Daoy (cell line): ENCODE measurements at regions not wholly inside any gene's neighbourhood (a gene's known extent, or its start where the extent isn't known, plus 50 kb on each side); places are given as distances from the start of the nearest gene placed in this dataset.
"Not testable (repeated sequence)": the region's sequence is repeated elsewhere in the genome, so short reads cannot be mapped to it uniquely, and the experiment has no call there.

Experiments used
- DNase-seq: peaks from one replicate; pipeline ENCODE4 v3.0.0-alpha.2; 2015; ENCODE audit warnings: low read depth

DNA sequence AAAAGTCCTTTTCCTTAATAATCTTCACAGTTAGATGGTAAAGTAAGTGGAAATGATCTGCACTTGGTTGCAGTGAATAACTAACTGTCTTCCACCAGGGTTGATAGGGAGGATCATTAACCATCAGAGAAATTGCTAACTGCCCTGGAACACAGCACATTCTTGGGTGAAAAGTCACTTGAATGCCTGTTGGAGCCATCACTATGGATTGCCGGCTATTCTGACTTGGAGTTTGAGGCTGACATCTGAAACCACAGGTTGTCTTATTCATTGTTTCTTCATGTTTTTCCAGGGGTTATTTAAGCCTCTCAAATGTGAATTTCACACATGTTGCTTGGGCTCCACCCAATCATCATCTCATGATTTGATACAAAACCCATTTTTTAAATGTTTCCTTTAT lies 901.4 kb downstream of the MCTP2 start:
- DNase-seq, result peak; percentile 65

DNA sequence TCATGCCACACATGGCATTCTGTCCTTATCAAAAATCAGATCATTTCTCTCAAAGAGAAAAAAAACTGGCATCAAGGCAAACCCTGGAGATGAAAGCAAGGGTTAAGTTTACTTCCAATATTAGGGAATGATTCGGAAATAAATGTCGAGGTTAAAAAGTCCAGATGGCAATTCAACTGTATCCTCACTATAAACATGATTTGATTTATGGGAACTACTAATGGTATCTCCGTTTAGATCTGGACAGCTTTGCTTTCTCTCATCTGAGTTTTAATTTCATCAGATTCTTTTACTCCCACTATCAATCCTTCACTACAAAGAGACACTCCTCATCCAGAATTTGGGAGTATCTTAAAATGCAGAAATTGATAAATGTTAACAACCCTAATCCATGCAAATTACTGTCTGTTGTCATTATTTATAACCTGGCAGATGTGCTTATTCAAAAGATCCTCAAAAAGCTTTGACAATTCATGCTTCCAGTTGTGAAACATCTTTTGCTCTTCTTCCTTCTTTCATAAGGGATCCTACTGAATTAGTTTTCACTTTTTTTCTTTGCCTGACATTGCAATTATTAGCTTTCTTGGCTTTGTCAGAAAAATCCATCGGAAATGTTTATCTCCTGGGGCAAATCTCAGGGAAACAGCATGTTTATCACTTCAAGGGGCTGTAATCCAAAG lies 903.2 kb downstream of the MCTP2 start:
- DNase-seq, result no peak

DNA sequence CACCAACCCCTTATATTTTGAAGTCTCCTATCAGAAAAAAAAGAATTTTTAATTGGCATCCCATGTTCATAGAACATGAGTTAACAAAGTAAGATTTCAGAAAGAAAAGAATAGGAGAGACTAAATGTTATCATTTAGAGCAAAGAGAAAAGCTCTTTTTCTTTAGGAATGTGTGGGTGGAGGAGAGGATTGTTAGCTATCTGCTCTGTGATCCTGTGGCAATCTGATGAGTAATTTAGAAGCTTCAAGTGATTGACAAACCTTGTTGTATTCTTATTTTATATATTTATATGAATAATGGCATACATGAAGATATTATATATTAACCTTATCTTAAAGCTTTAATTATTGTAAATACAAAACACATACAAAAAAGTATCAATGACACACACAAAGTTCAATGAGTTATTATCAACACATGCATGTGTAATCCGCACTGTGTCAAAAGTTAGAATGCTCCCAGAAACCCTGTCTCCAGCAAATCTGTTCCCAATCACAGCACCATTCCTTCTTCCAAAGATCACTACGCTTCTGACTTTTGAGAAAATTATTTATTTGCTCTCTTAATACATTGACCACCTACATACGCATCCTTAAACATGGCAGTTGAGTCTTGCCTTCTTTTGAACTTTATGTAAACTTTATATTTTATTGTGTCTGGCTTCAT lies 907.4 kb downstream of the MCTP2 start:
- no peak for DNase-seq

DNA sequence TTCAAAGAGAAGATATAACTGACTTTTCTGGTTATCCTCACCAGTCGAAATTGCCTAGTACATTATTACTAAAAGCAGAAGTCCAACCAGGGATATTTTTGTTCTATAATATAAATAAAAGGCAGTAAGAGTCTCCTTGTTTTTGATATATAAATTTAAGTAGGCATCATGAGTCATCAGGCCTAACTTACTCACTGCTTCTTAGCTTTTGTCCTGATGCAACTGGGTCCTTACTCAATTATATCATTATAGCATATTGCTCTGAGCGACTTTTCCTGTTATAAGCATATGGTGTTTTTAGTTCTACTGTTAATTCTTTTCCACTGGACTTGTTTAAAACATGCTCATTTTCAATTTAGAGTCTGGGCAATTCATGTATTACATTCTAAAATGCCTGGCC lies 910.1 kb downstream of the MCTP2 start:
- DNase-seq, result no peak

- DNase-seq, result no peak
Measured at GRCh38 chr15:95142531-95142930, 911.2 kb downstream of the MCTP2 start.

DNA sequence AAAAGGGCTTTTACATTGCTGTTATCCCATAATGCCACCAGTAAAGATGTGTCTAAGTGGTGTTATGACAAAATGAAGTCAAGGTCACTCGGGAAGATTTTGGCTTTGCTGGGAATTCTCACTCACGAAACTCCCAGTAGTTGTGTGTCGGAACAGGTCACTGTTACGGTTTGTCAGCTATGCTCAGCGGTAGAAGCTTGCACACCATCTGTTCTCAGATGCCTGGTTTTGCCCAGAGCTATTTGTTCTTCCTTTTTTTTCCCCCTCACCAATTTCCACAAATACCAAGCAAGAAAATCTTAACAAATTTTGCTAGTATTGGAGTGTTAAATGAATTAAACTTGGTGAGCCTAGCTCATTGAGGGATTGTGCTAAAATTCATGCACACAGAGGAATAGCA lies 915.1 kb downstream of the MCTP2 start:
- DNase-seq, result no peak

GRCh38 chr15:95148183-95148582 lies 916.8 kb downstream of the MCTP2 start:
- DNase-seq, result no peak

DNA sequence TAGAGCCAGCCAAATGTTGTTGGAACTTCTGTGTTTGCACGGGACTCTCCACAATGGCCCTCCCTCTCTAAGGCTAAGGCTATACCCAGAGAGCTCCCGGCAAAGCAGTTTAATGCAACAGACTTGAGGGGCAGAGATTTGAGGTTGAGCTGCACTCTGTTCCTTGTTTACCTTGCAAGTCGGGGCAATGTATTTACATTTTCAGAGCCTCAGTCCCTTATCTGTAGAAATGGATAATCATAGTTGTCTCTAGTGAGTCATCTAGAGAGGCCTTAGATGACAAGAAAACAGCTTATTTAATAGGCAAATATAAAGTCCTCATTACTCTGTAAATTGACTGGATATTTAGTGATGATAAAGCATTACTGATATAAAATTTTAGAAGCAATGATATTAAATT lies 917.7 kb downstream of the MCTP2 start:
- DNase-seq, result no peak

DNA sequence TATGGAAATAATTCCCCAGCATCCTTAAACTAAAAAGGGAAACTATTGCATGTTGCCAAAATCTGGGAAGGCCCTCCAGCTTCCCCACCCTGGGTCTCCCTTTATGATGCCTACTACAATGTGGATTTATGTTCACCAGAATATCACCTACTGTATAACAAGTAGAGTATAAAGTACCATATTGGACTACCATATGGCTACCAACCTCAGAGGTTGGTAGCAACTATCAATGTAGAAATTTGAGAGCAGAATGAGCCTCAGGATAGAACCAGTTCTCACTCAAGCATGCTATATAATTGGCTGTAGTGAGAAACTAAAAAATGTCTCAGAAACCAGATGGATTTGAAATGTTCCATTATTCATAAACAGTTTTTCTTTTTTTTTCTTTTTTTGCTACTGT lies 918.4 kb downstream of the MCTP2 start:
- DNase-seq, result no peak

DNA sequence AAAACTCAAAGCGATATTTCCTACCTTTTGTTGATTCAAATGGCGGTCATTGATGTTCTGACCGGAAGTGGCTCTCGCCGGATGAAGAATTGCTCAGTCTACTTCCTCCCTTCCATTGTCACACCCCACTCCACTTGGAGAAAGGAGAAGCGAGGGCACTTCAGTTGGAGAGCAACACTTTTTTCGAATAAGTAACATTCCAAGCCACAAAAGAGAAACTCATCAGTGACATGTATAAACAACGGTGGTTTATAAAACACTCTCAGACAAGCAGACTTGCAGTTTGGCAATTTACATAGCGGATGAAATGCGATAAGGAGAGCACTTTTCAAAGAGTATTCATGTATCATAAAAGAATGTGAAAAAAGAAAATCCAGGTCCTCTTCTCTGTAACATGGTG lies 919.1 kb downstream of the MCTP2 start:
- no peak for DNase-seq

DNA sequence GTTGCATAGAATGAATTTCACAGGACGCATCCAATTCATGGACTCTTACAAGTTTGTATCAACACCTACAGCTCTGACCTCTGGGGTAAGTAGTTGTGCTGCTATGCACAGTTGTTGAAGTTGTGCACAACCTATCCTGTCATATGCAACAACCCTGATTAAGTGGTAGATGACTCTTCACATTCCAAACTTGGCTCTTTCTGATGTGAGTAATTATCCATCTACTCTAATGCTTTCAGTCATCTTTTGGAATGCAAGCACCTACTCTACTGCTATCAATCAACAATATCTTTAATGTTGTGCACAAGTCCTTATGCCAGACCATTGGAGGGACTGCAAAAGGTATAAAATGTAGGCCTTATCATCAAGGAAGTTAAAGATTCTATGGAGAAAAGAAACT lies 921.4 kb downstream of the MCTP2 start:
- DNase-seq, result no peak

- DNase-seq, result not testable (repeated sequence)
Measured at GRCh38 chr15:95153201-95153600, 921.8 kb downstream of the MCTP2 start.

- no peak for DNase-seq
Measured at GRCh38 chr15:95160316-95160715, 929.0 kb downstream of the MCTP2 start.

DNA sequence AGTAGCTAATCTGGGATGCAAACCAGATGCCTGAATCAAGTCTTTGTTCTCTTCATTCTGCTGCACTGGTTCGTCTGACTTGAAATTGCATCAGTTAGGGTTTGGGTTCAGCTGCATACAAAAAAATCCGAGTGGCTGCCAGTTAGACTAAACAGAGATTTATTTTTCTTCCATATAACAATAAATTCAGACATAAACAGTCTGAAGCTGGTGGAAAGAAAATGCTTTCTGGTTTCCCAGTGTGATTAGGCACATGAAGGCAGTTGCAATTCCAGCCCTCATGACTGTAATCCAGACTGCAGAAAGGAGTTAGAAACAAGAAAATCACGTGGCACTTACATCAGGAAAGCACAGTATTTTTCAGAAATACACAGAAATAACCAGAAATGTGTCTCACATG lies 930.7 kb downstream of the MCTP2 start:
- no peak for DNase-seq

DNA sequence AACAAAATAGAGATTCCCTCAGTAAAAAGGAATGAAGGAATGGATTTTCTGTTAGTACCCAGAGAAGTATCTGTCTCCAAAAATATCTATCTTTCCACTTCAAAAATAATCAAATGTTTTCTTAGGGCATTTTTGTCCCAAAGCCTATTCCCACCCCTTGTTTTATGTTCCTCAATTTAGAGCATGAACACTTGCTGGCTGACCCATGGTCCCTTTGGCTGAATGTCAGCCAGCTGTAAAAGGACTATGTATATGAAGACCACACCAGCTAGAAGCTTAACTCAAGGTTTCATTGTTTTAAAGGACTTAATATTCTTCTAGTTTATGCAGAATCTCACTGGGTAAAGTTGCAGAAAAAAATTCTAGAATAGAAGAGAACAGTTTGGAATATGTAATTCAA lies 931.2 kb downstream of the MCTP2 start:
- no peak for DNase-seq

DNA sequence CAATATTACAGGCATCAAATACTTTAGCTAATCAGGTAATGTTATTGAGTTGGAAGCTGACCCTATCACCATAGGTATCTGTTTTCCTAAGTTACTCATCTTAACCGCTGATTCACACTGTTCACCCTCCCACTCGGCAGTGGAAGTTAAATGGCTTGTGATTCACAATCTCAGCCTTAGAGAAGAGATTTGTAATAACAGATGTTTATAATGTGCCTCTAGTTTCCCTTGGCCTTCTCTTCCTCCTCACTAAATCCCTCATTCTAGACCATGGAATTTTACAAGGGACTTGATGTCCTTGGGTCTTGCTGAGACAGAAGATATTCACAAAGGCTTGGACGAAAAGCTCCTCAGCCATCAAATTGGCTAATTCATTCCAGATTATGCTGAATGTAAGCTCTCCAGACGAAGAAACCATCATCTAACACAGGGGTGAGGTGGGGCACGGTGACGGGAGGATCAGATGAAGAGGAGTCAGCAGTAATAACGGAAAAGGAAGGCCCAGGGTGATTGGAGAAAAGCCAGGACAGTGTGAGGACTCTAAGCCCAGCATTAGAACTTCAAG lies 931.7 kb downstream of the MCTP2 start:
- DNase-seq, result peak; percentile 80

- DNase-seq, result no peak
Measured at GRCh38 chr15:95168152-95168551, 936.8 kb downstream of the MCTP2 start.

DNA sequence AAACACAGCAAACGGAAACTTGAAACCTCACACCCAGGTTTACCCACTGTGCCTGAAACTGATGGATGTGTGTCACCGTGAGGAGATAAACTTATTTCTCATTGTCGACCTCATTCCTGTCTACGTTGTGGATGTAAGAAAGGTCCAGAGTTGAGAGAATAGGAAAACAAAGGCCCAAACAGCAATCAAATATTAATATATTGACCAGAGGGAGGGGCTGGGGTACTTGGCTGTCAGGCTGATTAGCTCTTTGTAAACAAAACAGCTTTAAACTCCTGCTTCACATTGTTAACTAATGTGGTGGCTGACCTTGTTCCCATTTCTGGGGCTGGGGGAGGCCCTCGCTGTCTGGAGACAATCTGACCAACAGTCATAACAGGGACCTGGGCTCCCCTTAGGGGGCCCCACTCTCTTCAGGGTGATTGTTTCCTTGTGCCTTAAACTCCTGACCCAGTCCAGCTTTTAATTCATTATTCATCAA lies 937.6 kb downstream of the MCTP2 start:
- no peak for DNase-seq

DNA sequence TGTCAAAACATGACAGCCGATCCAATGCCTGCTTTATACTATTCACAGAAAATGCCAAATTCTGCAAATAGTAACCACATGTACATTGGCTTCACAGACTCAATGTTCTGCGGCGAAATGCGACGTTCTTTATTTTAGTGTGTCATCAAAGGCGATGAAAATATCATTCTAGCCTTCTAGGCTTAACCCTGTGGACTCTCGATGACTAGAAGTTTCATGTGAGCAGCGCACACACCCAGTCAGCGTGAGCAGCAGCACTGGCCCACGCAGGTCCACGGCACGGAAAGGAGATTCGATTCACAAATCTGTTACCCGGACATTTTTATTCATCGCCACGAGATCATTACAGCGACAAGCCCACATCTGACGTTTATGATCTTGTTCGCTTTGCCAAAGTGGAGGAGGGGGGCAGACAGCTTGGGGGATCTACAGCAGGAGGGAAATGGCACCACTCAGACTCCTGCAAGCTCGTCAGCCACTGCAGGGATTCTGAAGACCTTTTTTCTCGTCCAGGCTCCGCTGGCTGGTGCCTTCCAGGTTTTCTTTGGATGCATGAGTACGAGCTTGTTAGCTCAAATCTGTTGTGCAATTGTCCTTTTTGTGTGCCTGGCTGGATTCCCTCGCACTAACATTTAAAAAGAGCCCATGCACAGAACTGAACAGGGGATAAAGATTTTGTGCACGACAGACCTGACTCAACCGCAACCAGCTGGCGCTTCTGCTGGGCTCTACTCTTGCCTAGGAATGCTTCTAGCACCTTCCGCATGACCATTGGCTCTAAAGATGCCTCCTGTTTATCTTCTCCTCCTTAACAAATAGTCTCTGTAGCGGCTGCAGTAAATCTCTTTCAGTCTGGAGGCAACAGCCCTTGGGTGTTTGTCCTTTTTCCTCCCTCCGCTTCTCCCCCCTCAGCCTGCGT lies 938.4 kb downstream of the MCTP2 start:
- DNase-seq, result peak; percentile 21

GRCh38 chr15:95170561-95171380 lies 939.4 kb downstream of the MCTP2 start:
- DNase-seq, result peak; percentile 62

GRCh38 chr15:95171564-95171963 lies 940.2 kb downstream of the MCTP2 start:
- DNase-seq, result no peak
